ENCODE measurements at regions not wholly inside any gene's neighbourhood (a gene's known extent, or its start where the extent isn't known, plus 50 kb on each side); places are given as distances from the start of the nearest gene placed in this dataset.
A peak's percentile ranks its signal among the peaks of the same experiment; 100 is the strongest.

DNA sequence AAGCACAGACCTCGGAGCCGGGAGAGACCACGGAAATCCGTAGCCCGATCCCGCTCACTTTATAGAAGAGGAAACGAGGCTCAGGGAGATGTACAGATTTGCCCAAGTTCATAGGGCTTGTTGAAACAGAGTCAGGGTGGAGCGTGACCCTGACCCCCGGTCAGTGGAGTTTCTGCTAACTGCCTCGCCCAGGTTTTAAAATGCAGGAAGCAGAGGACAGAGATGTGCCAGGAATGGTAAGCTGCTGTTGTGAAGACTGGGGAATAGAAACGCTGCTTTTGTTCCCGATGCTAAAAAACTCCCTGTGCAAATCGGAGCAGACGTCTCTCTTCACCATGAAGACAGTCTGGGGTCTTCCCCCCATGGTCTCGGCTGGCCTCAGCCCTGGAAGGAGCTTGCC lies 403.0 kb downstream of the SEC14L1 start:
- H2BK12ac ChIP-seq (ENCODE audit: low read depth, low read length): no peak overlapping the region
- H4K5ac ChIP-seq (ENCODE audit: insufficient read length, low read depth, low read length): no peak overlapping the region
- 95% methylated on average over 15 of the region's 15 CpGs; no CpG with 5 or more reads in 1 of the 2 experiments for WGBS, 2 experiments (ENCODE audit: extremely low coverage in 1 of 2, insufficient coverage in 1 of 2, insufficient read length in 1 of 2, insufficient replicate concordance in 2 of 2, low coverage in 1 of 2, low lambda C conversion rate in 2 of 2, missing lambda C conversion rate in 1 of 2)
- no peaks in the 10 kb centered on the region for H3K79me1 ChIP-seq (ENCODE audit: low read depth, low read length)
- no peak overlapping the region for H3K14ac ChIP-seq (ENCODE audit: insufficient read length)
- TF ChIP-seq TEAD4 (IDR thresholded peaks at IDR 0.05; ENCODE audit: low read depth, low read length): no peak
- TF ChIP-seq SP1 (IDR thresholded peaks at IDR 0.05; ENCODE audit: low read depth, low read length): no peak
- TF ChIP-seq HDAC2 (IDR thresholded peaks at IDR 0.05; ENCODE audit: borderline replicate concordance in 1 of 2, low read depth in 2 of 2, low read length in 2 of 2): no peak
- TF ChIP-seq CHD2 (IDR thresholded peaks at IDR 0.05; ENCODE audit: low read length): no peak
- TF ChIP-seq E2F6 (IDR thresholded peaks at IDR 0.05): no peak
- no peak for TF ChIP-seq POU5F1 (IDR thresholded peaks at IDR 0.05; ENCODE audit: low read depth, low read length)
- no peak for TF ChIP-seq RNF2 (IDR thresholded peaks at IDR 0.05; ENCODE audit: borderline replicate concordance, low read depth, low read length, missing control alignments, poor library complexity, severe bottlenecking)
- 0 out of 2 replicates have a peak overlapping the region, but pooled peaks have one; percentile 58 for H2AK5ac ChIP-seq (ENCODE audit: low read depth, low read length)
- H4K91ac ChIP-seq (replicated peaks; ENCODE audit: insufficient read length, low read length): no peak overlapping the region
- H3K4me3 ChIP-seq (ENCODE audit: extremely low read depth in 1 of 4, insufficient read depth in 2 of 4, low read depth in 3 of 4, low read length in 4 of 4): no peak overlapping the region
- DNase-seq (ENCODE audit: low read depth in 1 of 2, low spot score in 2 of 2) (no peak), FAIRE-seq (no peak)
- H3K18ac ChIP-seq (ENCODE audit: extremely low read depth, low read length): peak overlapping the region; percentile 60; the same call in 1 of the 2 replicates
- no peaks in the 10 kb centered on the region for H3K9me3 ChIP-seq (ENCODE audit: insufficient read depth in 2 of 2, low read depth in 1 of 2, low read length in 1 of 2)
- no peaks in the 10 kb centered on the region for H4K20me1 ChIP-seq (replicated peaks in 1 of 2; ENCODE audit: control insufficient read depth in 1 of 2, insufficient read depth in 2 of 2, low read length in 2 of 2)
- peak overlapping the region; percentile 29; the same call in 1 of the 2 replicates for H2BK15ac ChIP-seq (ENCODE audit: low read length)
- ChIA-PET POLR2A (ENCODE audit: partially characterized antibody) (interaction anchor here (0.6 to 1.6 kb wide), 2 partner anchors 9 to 283 kb away, joined by 3 to 6 read pairs; no protein-coding TSS in a partner anchor), CTCF (ENCODE audit: partially characterized antibody) (interaction anchor here (0.6 to 4.1 kb wide), 14 partner anchors 9 to 449 kb away, joined by 3 to 19 read pairs (median 4); no protein-coding TSS in a partner anchor)
- H3K36me3 ChIP-seq (ENCODE audit: control insufficient read depth in 2 of 4, insufficient read depth in 4 of 4, low read length in 3 of 4): no peaks in the 10 kb centered on the region
- no peak overlapping the region for H3K27ac ChIP-seq (ENCODE audit: low read depth, low read length)
- no peak overlapping the region for H2AFZ ChIP-seq (ENCODE audit: low read length)
- no peak overlapping the region for H3K4ac ChIP-seq (replicated peaks; ENCODE audit: insufficient read length, low read depth, low read length)
- H3K23me2 ChIP-seq (ENCODE audit: low read depth, low read length): no peaks in the 10 kb centered on the region
- H2BK120ac ChIP-seq (replicated peaks; ENCODE audit: low read depth, low read length): no peak overlapping the region
- H3K4me2 ChIP-seq (ENCODE audit: insufficient read depth in 1 of 2, low read depth in 2 of 2, low read length in 2 of 2): no peak overlapping the region
- no peak overlapping the region for H3K23ac ChIP-seq (ENCODE audit: insufficient read length)
- peaks cover 2 to 29% (median 21%) of the 10 kb centered on the region in 4 experiments for H3K4me1 ChIP-seq (replicated peaks in 1 of 4; ENCODE audit: control insufficient read depth in 3 of 4, insufficient read depth in 4 of 4, low read length in 3 of 4)
- no peak overlapping the region for H2BK5ac ChIP-seq (ENCODE audit: low read depth, low read length)
- H2BK20ac ChIP-seq (ENCODE audit: low read length): no peak overlapping the region
- no peak overlapping the region for H3K56ac ChIP-seq (replicated peaks; ENCODE audit: insufficient read length, low read depth, low read length)
- no peak overlapping the region for H4K8ac ChIP-seq (ENCODE audit: extremely low read depth, insufficient read depth, low read length)
- peaks cover 0 to 7% (median 2%) of the 10 kb centered on the region in 4 experiments; a peak in 3 of 7 replicates for H3K27me3 ChIP-seq (replicated peaks in 1 of 4; ENCODE audit: control insufficient read depth in 3 of 4, extremely low read depth in 1 of 4, insufficient read depth in 3 of 4, low read length in 3 of 4)
- H3K9ac ChIP-seq (replicated peaks in 1 of 4; ENCODE audit: extremely low read depth in 1 of 4, low read depth in 3 of 4, low read length in 3 of 4): no peak overlapping the region
- H3K79me2 ChIP-seq (ENCODE audit: control insufficient read depth in 1 of 2, insufficient read depth in 2 of 2, low read length in 2 of 2): no peaks in the 10 kb centered on the region
